ENCODE measurements at regions not wholly inside any gene's neighbourhood (a gene's known extent, or its start where the extent isn't known, plus 50 kb on each side); places are given as distances from the start of the nearest gene placed in this dataset.

GRCh38 chr6:50549475-50549874 is 163.9 kb upstream of the TFAP2D start:
- no peaks in the 10 kb centered on the region for H4K20me1 ChIP-seq (ENCODE audit: control insufficient read depth, extremely low read depth, insufficient read depth, low read length)
- no peak overlapping the region for H3K27ac ChIP-seq (ENCODE audit: control insufficient read depth, insufficient read depth, low read length)
- H2AFZ ChIP-seq (ENCODE audit: control insufficient read depth, low read length), result no peak overlapping the region
- no peaks in the 10 kb centered on the region for H3K36me3 ChIP-seq (ENCODE audit: control insufficient read depth in 2 of 2, extremely low read depth in 1 of 2, insufficient read depth in 2 of 2, low read length in 2 of 2)
- H3K79me2 ChIP-seq (ENCODE audit: control insufficient read depth, insufficient read depth, low read length), result no peaks in the 10 kb centered on the region
- H3K27me3 ChIP-seq (ENCODE audit: control insufficient read depth, extremely low read depth, insufficient read depth, low read length), result no peaks in the 10 kb centered on the region
- no peaks in the 10 kb centered on the region for H3K9me1 ChIP-seq (ENCODE audit: control insufficient read depth, extremely low read depth, insufficient read depth, low read length)
- TF ChIP-seq CTCF (optimal IDR thresholded peaks at IDR 0.05 in 1 of 3, IDR thresholded peaks at IDR 0.05 in 1 of 3, conservative IDR thresholded peaks at IDR 0.05 in 1 of 3; ENCODE audit: extremely low read depth in 1 of 3, insufficient read depth in 2 of 3, low read length in 3 of 3) (no peak), EZH2 (IDR thresholded peaks at IDR 0.05; ENCODE audit: low read length) (no peak)
- DNase-seq (ENCODE audit: low read depth, low spot score) (no peak), FAIRE-seq (no peak)
- no peak overlapping the region for H3K4me3 ChIP-seq (ENCODE audit: control insufficient read depth in 2 of 3, extremely low read depth in 1 of 3, insufficient read depth in 2 of 3, low read depth in 1 of 3, low read length in 3 of 3)
- dilution Hi-C loops (cut with MboI; ENCODE audit: extremely low pct_ligation_motif_present, low sequenced_read_pairs), result no loop called here
- H3K4me1 ChIP-seq (ENCODE audit: control insufficient read depth, extremely low read depth, insufficient read depth, low read length), result no peaks in the 10 kb centered on the region
- H3K4me2 ChIP-seq (ENCODE audit: control insufficient read depth, extremely low read depth, insufficient read depth, low read depth, low read length), result no peak overlapping the region
- H3K9ac ChIP-seq (ENCODE audit: control insufficient read depth, extremely low read depth, insufficient read depth, low read length), result no peak overlapping the region
- no peaks in the 10 kb centered on the region for H3K9me3 ChIP-seq (ENCODE audit: control insufficient read depth, low read depth, low read length)

- Histone ChIP-seq H3K9ac (ENCODE audit: control insufficient read depth, extremely low read depth, insufficient read depth, low read length) (no peak overlapping the region), H3K9me3 (ENCODE audit: control insufficient read depth, low read depth, low read length) (no peaks in the 10 kb centered on the region), H3K4me1 (ENCODE audit: control insufficient read depth, extremely low read depth, insufficient read depth, low read length) (no peaks in the 10 kb centered on the region), H3K27me3 (ENCODE audit: control insufficient read depth, extremely low read depth, insufficient read depth, low read length) (no peaks in the 10 kb centered on the region), H3K79me2 (ENCODE audit: control insufficient read depth, insufficient read depth, low read length) (no peaks in the 10 kb centered on the region), H3K4me2 (ENCODE audit: control insufficient read depth, extremely low read depth, insufficient read depth, low read depth, low read length) (no peak overlapping the region), H2AFZ (ENCODE audit: control insufficient read depth, low read length) (no peak overlapping the region), H3K9me1 (ENCODE audit: control insufficient read depth, extremely low read depth, insufficient read depth, low read length) (no peaks in the 10 kb centered on the region), H3K36me3 (ENCODE audit: control insufficient read depth in 2 of 2, extremely low read depth in 1 of 2, insufficient read depth in 2 of 2, low read length in 2 of 2) (no peaks in the 10 kb centered on the region), H3K27ac (ENCODE audit: control insufficient read depth, insufficient read depth, low read length) (no peak overlapping the region), H3K4me3 (ENCODE audit: control insufficient read depth in 2 of 3, extremely low read depth in 1 of 3, insufficient read depth in 2 of 3, low read depth in 1 of 3, low read length in 3 of 3) (no peak overlapping the region), H4K20me1 (ENCODE audit: control insufficient read depth, extremely low read depth, insufficient read depth, low read length) (no peaks in the 10 kb centered on the region)
- no peak for TF ChIP-seq CTCF (optimal IDR thresholded peaks at IDR 0.05 in 1 of 3, IDR thresholded peaks at IDR 0.05 in 1 of 3, conservative IDR thresholded peaks at IDR 0.05 in 1 of 3; ENCODE audit: extremely low read depth in 1 of 3, insufficient read depth in 2 of 3, low read length in 3 of 3)
- no peak for TF ChIP-seq EZH2 (IDR thresholded peaks at IDR 0.05; ENCODE audit: low read length)
- FAIRE-seq (no peak), DNase-seq (ENCODE audit: low read depth, low spot score) (no peak)
- dilution Hi-C loops (cut with MboI; ENCODE audit: extremely low pct_ligation_motif_present, low sequenced_read_pairs), result no loop called here
These were observed 157.3 kb upstream of the TFAP2D start for GRCh38 chr6:50555982-50556381.

Data from keratinocyte (primary cell).